Trophoblast cell (in vitro differentiated cells and primary cell): ENCODE measurements at regions not wholly inside any gene's neighbourhood (a gene's known extent, or its start where the extent isn't known, plus 50 kb on each side); places are given as distances from the start of the nearest gene placed in this dataset.
"Not testable (repeated sequence)": the region's sequence is repeated elsewhere in the genome, so short reads cannot be mapped to it uniquely, and the experiment has no call there.

Experiments
- DNase-seq, 2 donors: peaks; one replicate each; pipeline ENCODE4 v3.0.0-alpha.2; 2016
- H2AFZ ChIP-seq: 2 replicates; pipeline ENCODE4 v1.6.1; 2013; ENCODE audit warnings: low read length, moderate library complexity, mild to moderate bottlenecking; ENCODE audit not compliant: insufficient read depth, poor library complexity
- H2AK5ac ChIP-seq: 2 replicates; pipeline ENCODE4 v1.6.1; 2013; ENCODE audit warnings: mild to moderate bottlenecking, low read length
- H2BK120ac ChIP-seq: 2 replicates; pipeline ENCODE4 v1.6.1; 2013; ENCODE audit warnings: low read length, mild to moderate bottlenecking, moderate library complexity; ENCODE audit not compliant: insufficient read depth, poor library complexity
- H2BK12ac ChIP-seq: 2 replicates; pipeline ENCODE4 v1.6.1; 2013; ENCODE audit warnings: mild to moderate bottlenecking, low read length, moderate library complexity
- H2BK5ac ChIP-seq: 2 replicates; pipeline ENCODE4 v1.6.1; 2013; ENCODE audit warnings: low read length, low read depth, moderate library complexity, mild to moderate bottlenecking; ENCODE audit not compliant: poor library complexity
- H3K14ac ChIP-seq: 2 replicates; pipeline ENCODE4 v1.6.1; 2013; ENCODE audit warnings: mild to moderate bottlenecking, low read length
- H3K18ac ChIP-seq: 2 replicates; pipeline ENCODE4 v1.6.1; 2013; ENCODE audit warnings: mild to moderate bottlenecking, low read length
- H3K23ac ChIP-seq: 2 replicates; pipeline ENCODE4 v1.6.1; 2013; ENCODE audit warnings: low read length
- H3K27ac ChIP-seq: 2 replicates; pipeline ENCODE4 v1.5.1; 2013; ENCODE audit warnings: low read depth, mild to moderate bottlenecking, inconsistent platforms, low read length, moderate library complexity
- H3K27me3 ChIP-seq: 2 replicates; pipeline ENCODE4 v1.6.1; 2013; ENCODE audit warnings: inconsistent platforms, mild to moderate bottlenecking, low read length, moderate library complexity; ENCODE audit not compliant: insufficient read depth
- H3K36me3 ChIP-seq, 2 experiments: 1 replicate in 1 of 2; 2 replicates in 1 of 2; pipeline ENCODE4 v1.6.1; 2013; ENCODE audit warnings: low read length in 2 of 2, mild to moderate bottlenecking in 2 of 2, moderate library complexity in 1 of 2; ENCODE audit not compliant: insufficient read depth in 2 of 2, control insufficient read depth in 1 of 2
- H3K4ac ChIP-seq: 2 replicates; pipeline ENCODE4 v1.6.1; 2013; ENCODE audit warnings: low read depth, mild to moderate bottlenecking, low read length, moderate library complexity
- H3K4me1 ChIP-seq, 2 experiments: 1 replicate in 1 of 2; 2 replicates in 1 of 2; pipeline ENCODE4 v1.6.1; 2013; ENCODE audit warnings: low read length in 2 of 2, mild to moderate bottlenecking in 2 of 2, moderate library complexity in 1 of 2; ENCODE audit not compliant: insufficient read depth in 2 of 2, control insufficient read depth in 1 of 2
- H3K4me2 ChIP-seq: 2 replicates; pipeline ENCODE4 v1.6.1; 2013; ENCODE audit warnings: inconsistent platforms, mild to moderate bottlenecking, low read length, moderate library complexity
- H3K4me3 ChIP-seq: 2 replicates; pipeline ENCODE4 v1.5.1; 2013; ENCODE audit warnings: mild to moderate bottlenecking, low read depth, low read length, inconsistent platforms
- H3K79me1 ChIP-seq: one replicate; pipeline ENCODE4 v1.6.1; 2013; ENCODE audit warnings: low read length
- H3K79me2 ChIP-seq: 2 replicates; pipeline ENCODE4 v1.6.1; 2013; ENCODE audit warnings: low read length, mild to moderate bottlenecking; ENCODE audit not compliant: control insufficient read depth, insufficient read depth, poor library complexity
- H3K9ac ChIP-seq: 2 replicates; pipeline ENCODE4 v1.6.1; 2013; ENCODE audit warnings: mild to moderate bottlenecking, low read length
- H3K9me3 ChIP-seq: 2 replicates; pipeline ENCODE4 v1.6.1; 2013; ENCODE audit warnings: low read depth, mild to moderate bottlenecking, control low read depth, inconsistent platforms, low read length; ENCODE audit not compliant: insufficient read depth
- H4K12ac ChIP-seq: 2 replicates; pipeline ENCODE4 v1.6.1; 2013; ENCODE audit warnings: low read depth, mild to moderate bottlenecking, low read length, moderate library complexity
- H4K8ac ChIP-seq: 2 replicates; pipeline ENCODE4 v1.6.1; 2013; ENCODE audit warnings: low read depth, mild to moderate bottlenecking, low read length, moderate library complexity
- H4K91ac ChIP-seq: one replicate; pipeline ENCODE4 v1.6.1; 2013; ENCODE audit warnings: low read depth, mild to moderate bottlenecking, low read length, moderate library complexity
- WGBS: extraction: QIAGEN DNeasy Blood & Tissue Kit; methylation state at CpG from one replicate; pipeline ENCODE4 v1.1.7; 2013; ENCODE audit warnings: missing lambda C conversion rate; ENCODE audit not compliant: insufficient read length, insufficient coverage; ENCODE audit errors: extremely low coverage; 5-methylcytosine and 5-hydroxymethylcytosine counted together

DNA sequence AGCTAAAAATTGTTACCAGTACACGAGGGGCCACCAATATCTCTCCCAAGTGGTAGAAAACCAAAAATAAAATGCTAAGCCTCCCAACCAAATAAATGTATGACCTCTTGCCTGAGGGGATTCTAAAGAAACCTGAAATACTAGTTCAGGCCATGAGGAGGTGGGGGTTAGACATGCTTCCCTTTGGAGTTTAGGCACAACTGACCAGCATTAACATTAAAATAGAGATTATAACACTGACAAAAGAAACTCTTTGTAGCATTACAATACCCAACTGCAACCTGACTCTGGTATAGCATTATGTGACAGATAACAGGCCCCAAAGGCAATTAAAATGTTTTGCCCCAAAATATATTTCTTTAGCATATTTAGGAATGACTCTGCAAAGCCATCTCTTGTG, 637.6 kb upstream of the PCDH11Y start:
- H2AK5ac ChIP-seq, H2BK120ac ChIP-seq, H3K79me2 ChIP-seq, H3K4ac ChIP-seq, H4K91ac ChIP-seq, H2BK12ac ChIP-seq, H3K36me3 ChIP-seq, H3K14ac ChIP-seq, H3K79me1 ChIP-seq, H3K4me2 ChIP-seq, H3K18ac ChIP-seq, H2BK5ac ChIP-seq, H2AFZ ChIP-seq, H3K9me3 ChIP-seq, H3K27ac ChIP-seq, H3K23ac ChIP-seq, H3K9ac ChIP-seq, H3K27me3 ChIP-seq, H3K4me3 ChIP-seq, H4K8ac ChIP-seq, H3K4me1 ChIP-seq, H4K12ac ChIP-seq: not testable (repeated sequence)
- DNase-seq = peak in 1 of 2 donors; percentile 28
- no CpG with 5 or more reads among the region's 1 CpG for WGBS

DNA sequence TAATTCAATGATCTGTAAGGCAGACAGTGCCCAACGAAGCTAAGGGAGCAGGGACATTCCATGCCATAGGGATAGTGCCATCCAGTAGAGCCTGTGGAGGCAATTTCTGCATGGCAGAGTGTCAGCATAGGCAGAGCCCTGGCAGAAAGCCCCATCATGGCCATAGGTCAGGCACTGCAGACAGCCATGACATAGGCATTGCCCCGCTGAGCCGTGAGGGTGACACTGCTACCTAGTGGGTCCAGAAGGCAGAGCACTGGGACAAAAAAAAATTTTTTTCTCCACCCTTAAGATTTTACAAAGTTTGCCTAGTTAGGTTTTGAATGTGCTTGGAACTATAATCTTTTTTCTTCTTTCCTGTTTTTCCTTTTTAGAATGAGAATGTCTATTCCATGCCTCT, 596.3 kb upstream of the PCDH11Y start:
- no CpG with 5 or more reads among the region's 3 CpGs for WGBS

More for the DNA sequence above, 596.3 kb upstream of the PCDH11Y start:
- not testable (repeated sequence) for H2BK5ac ChIP-seq, H4K12ac ChIP-seq, H3K4me2 ChIP-seq, H3K36me3 ChIP-seq, H3K27ac ChIP-seq, H2BK12ac ChIP-seq, H3K4me3 ChIP-seq, H3K9ac ChIP-seq, H3K4me1 ChIP-seq, H3K79me2 ChIP-seq, H4K8ac ChIP-seq, DNase-seq, H2AFZ ChIP-seq, H3K14ac ChIP-seq, H3K18ac ChIP-seq, H3K79me1 ChIP-seq, H3K23ac ChIP-seq, H3K4ac ChIP-seq, H3K9me3 ChIP-seq, H2AK5ac ChIP-seq, H4K91ac ChIP-seq, H2BK120ac ChIP-seq, H3K27me3 ChIP-seq
